Neural crest cell (in vitro differentiated cells): ENCODE measurements at regions not wholly inside any gene's neighbourhood (a gene's known extent, or its start where the extent isn't known, plus 50 kb on each side); places are given as distances from the start of the nearest gene placed in this dataset.

Source experiments
- DNase-seq: peaks from one replicate; pipeline ENCODE4 v3.0.0; 2021; ENCODE audit warnings: low read depth, mixed read lengths, low spot score
- H3K27ac Mint-ChIP-seq: one replicate; pipeline ENCODE4 v1.8.0; 2021; ENCODE audit warnings: mild to moderate bottlenecking, mixed read lengths; ENCODE audit not compliant: unreplicated experiment
- H3K27me3 Mint-ChIP-seq: 2 replicates; pipeline ENCODE4 v1.8.0; 2021; ENCODE audit warnings: low read depth, mild to moderate bottlenecking, mixed read lengths
- H3K36me3 Mint-ChIP-seq: 2 replicates; pipeline ENCODE4 v1.8.0; 2021; ENCODE audit warnings: low read depth, mild to moderate bottlenecking, mixed read lengths
- H3K4me1 Mint-ChIP-seq: 2 replicates; pipeline ENCODE4 v1.8.0; 2021; ENCODE audit warnings: mixed read lengths
- H3K4me3 Mint-ChIP-seq: one replicate; pipeline ENCODE4 v1.8.0; 2021; ENCODE audit warnings: mild to moderate bottlenecking, mixed read lengths
- H3K9me3 Mint-ChIP-seq: 2 replicates; pipeline ENCODE4 v1.8.0; 2021; ENCODE audit warnings: mixed read lengths
- TF ChIP-seq, protein P1 (sequence below): fragments of 200-600 bp; sonication (generic); conservative IDR thresholded peaks from 2 replicates; pipeline ENCODE4 v1.5.0; 2021; ENCODE audit warnings: antibody characterized with exemption, mild to moderate bottlenecking

DNA sequence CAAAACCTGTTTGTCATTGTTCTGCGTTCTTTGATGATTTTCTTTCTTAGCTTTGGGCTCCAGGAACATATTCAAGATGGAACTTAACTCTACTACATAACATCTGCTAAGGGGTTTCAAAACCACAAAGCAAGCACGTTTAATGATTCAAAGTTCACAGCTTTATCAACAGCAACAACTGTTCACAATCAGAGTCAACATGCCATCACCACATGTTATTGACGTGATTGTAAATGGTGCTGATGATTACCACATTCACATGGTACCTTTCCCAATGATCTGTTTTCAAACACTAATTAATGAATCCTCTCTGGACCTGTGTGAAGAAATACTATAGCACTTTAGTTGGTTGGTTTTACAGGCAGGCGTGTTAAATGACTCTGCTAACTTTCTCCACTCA is 180.6 kb upstream of the CEP162 start:
- DNase-seq: no peak
- peaks cover 35% of the 10 kb centered on the region for H3K27me3 Mint-ChIP-seq
- peaks cover 3% of the 10 kb centered on the region for H3K4me1 Mint-ChIP-seq
- H3K4me3 Mint-ChIP-seq: no peak overlapping the region
- TF ChIP-seq, protein P1, sequence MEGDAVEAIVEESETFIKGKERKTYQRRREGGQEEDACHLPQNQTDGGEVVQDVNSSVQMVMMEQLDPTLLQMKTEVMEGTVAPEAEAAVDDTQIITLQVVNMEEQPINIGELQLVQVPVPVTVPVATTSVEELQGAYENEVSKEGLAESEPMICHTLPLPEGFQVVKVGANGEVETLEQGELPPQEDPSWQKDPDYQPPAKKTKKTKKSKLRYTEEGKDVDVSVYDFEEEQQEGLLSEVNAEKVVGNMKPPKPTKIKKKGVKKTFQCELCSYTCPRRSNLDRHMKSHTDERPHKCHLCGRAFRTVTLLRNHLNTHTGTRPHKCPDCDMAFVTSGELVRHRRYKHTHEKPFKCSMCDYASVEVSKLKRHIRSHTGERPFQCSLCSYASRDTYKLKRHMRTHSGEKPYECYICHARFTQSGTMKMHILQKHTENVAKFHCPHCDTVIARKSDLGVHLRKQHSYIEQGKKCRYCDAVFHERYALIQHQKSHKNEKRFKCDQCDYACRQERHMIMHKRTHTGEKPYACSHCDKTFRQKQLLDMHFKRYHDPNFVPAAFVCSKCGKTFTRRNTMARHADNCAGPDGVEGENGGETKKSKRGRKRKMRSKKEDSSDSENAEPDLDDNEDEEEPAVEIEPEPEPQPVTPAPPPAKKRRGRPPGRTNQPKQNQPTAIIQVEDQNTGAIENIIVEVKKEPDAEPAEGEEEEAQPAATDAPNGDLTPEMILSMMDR: no peak
- H3K9me3 Mint-ChIP-seq: no peaks in the 10 kb centered on the region
- H3K36me3 Mint-ChIP-seq: no peaks in the 10 kb centered on the region
- no peak overlapping the region for H3K27ac Mint-ChIP-seq

DNA sequence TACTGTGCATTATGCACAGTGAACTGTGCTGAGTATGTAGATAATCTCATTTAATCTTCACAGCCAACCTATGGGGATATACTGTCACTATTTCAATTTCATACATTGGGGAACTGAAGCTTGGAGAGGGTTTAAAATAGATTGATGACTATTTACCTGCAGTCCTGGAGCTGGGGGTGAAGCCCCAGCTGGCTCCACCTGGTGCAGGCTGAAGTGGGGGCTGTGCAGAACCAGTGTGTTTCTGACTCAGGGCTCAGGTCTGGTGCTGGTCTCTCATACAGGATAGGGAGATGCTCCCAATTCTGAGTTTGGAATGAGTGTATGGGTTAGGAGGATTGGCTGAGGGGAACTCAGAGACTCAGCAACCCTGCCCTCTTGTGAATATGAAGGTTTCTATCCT is 176.1 kb upstream of the CEP162 start:
- Mint-ChIP-seq H3K9me3 (no peaks in the 10 kb centered on the region), H3K4me1 (no peaks in the 10 kb centered on the region), H3K27ac (no peak overlapping the region), H3K4me3 (no peak overlapping the region), H3K36me3 (no peaks in the 10 kb centered on the region), H3K27me3 (peaks cover 21% of the 10 kb centered on the region)
- TF ChIP-seq, protein P1: no peak
- DNase-seq: no peak

DNA sequence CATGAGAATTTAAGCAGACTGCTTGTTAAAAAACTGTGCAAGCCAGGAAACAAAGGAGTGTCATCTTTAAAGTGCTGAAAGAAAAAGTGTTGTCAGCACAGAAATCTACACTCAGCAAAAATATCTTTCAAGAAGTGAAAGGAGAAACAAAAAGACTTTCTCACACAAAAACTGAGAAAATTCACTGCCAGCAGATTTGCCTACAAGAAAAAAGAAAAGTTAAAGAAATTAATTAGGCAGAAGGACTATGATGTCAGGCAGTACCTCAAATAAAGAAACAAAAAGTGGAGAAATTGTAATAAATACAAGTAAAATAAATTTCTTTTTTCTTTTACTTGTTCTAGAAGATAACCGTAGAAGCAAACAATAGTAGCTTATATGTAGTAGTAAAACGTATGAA is 171.6 kb upstream of the CEP162 start:
- TF ChIP-seq, protein P1: no peak
- Mint-ChIP-seq H3K27ac (no peak overlapping the region), H3K4me3 (no peak overlapping the region), H3K9me3 (no peaks in the 10 kb centered on the region), H3K27me3 (peaks cover 9% of the 10 kb centered on the region), H3K36me3 (no peaks in the 10 kb centered on the region), H3K4me1 (no peaks in the 10 kb centered on the region)
- no peak for DNase-seq

- Mint-ChIP-seq H3K27ac (no peak overlapping the region), H3K4me1 (no peaks in the 10 kb centered on the region), H3K4me3 (no peak overlapping the region), H3K36me3 (no peaks in the 10 kb centered on the region), H3K9me3 (no peaks in the 10 kb centered on the region), H3K27me3 (peaks cover 3% of the 10 kb centered on the region)
- TF ChIP-seq, protein P1: no peak
- DNase-seq: no peak
Measured at GRCh38 chr6:84392261-84392660, 164.8 kb upstream of the CEP162 start.

DNA sequence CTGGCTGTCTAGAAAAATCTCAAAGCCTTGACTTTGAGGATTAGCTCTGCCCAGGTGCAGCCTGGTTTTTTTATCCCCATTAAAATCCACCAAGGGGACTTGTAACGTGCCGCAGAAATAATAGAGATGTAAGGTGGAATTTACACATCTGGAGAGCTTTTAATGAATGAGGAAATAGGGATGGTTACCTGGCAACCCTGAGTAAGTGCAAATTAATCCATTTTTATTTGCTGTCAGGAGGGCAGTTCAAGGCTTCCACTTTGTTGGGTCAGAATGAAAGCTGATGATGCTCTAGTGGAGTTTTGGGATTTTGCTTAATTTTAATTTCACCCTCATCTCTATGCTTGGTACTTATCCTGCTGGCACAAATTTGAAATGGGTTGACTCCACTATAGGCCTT is 163.4 kb upstream of the CEP162 start:
- no peak for DNase-seq
- Mint-ChIP-seq H3K9me3 (peaks cover 2% of the 10 kb centered on the region), H3K27ac (no peak overlapping the region), H3K4me3 (no peak overlapping the region), H3K4me1 (no peaks in the 10 kb centered on the region), H3K27me3 (peaks cover 3% of the 10 kb centered on the region), H3K36me3 (no peaks in the 10 kb centered on the region)
- TF ChIP-seq, protein P1: no peak

DNA sequence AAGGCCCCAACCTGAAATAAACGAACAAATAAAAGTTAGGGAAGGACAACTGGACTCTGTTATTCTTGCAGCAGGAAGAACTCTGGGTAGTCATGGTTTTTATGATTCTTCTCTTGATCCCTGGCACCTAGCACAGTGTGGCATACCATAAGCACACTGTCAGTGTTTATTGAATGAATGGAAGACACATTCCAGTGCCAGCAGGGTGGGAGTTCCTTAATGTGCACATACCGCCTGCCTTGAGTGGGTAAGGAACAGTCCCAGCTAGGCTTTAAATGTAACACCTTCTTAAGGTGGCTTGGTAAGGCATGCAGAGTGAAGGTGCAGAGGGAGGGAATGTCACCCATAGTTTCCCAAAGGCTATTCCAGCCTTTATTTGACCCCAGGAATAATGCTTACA is 162.9 kb upstream of the CEP162 start:
- Mint-ChIP-seq H3K4me3 (no peak overlapping the region), H3K9me3 (peaks cover 2% of the 10 kb centered on the region), H3K27me3 (peaks cover 3% of the 10 kb centered on the region), H3K27ac (no peak overlapping the region), H3K36me3 (no peaks in the 10 kb centered on the region), H3K4me1 (no peaks in the 10 kb centered on the region)
- TF ChIP-seq, protein P1: no peak
- DNase-seq: no peak
